ENCODE measurements at regions not wholly inside any gene's neighbourhood (a gene's known extent, or its start where the extent isn't known, plus 50 kb on each side); places are given as distances from the start of the nearest gene placed in this dataset.
A peak's percentile ranks its signal among the peaks of the same experiment; 100 is the strongest.

- TF ChIP-seq RXRB (CRISPR knock-in tag; IDR thresholded peaks at IDR 0.05; ENCODE audit: borderline replicate concordance) (peak; percentile 49; the same call in 1 of the 2 replicates), HOXA5 (CRISPR knock-in tag; IDR thresholded peaks at IDR 0.05) (0 out of 2 replicates have a peak, but pooled peaks have one; percentile 37), PLSCR1 (CRISPR knock-in tag; IDR thresholded peaks at IDR 0.05; ENCODE audit: borderline replicate concordance) (no peak), CBFB (CRISPR knock-in tag; IDR thresholded peaks at IDR 0.05) (peak; percentile 99), RAD21 (CRISPR knock-in tag; IDR thresholded peaks at IDR 0.05) (no peak), ZNF75D (CRISPR knock-in tag; IDR thresholded peaks at IDR 0.05; ENCODE audit: borderline replicate concordance) (no peak), GATA4 (IDR thresholded peaks at IDR 0.05; ENCODE audit: borderline replicate concordance, low read depth) (no peak), HNRNPUL1 (IDR thresholded peaks at IDR 0.05; ENCODE audit: low read depth, low read length) (no peak), ZNF263 (CRISPR knock-in tag; IDR thresholded peaks at IDR 0.05) (no peak), RNF2 (conservative IDR thresholded peaks at IDR 0.05; ENCODE audit: low read depth) (no peak), CHCHD3 (CRISPR knock-in tag; IDR thresholded peaks at IDR 0.05) (no peak), PRPF4 (IDR thresholded peaks at IDR 0.05; ENCODE audit: low read depth, low read length, poor library complexity, severe bottlenecking) (no peak), DMAP1 (CRISPR knock-in tag; IDR thresholded peaks at IDR 0.05) (no peak), MTF2 (CRISPR knock-in tag; IDR thresholded peaks at IDR 0.05; ENCODE audit: borderline replicate concordance) (no peak), ZNF670 (CRISPR knock-in tag; IDR thresholded peaks at IDR 0.05; ENCODE audit: borderline replicate concordance) (no peak), NR2F6 (IDR thresholded peaks at IDR 0.05) (peak; percentile 95), NR2F6 (CRISPR knock-in tag; IDR thresholded peaks at IDR 0.05) (peak; percentile 92), MEF2D (CRISPR knock-in tag; IDR thresholded peaks at IDR 0.05) (no peak), ZSCAN31 (CRISPR knock-in tag; IDR thresholded peaks at IDR 0.05; ENCODE audit: low read depth) (no peak), ZNF552 (CRISPR knock-in tag; IDR thresholded peaks at IDR 0.05; ENCODE audit: borderline replicate concordance) (no peak)
- TF ChIP-seq, protein P1, sequence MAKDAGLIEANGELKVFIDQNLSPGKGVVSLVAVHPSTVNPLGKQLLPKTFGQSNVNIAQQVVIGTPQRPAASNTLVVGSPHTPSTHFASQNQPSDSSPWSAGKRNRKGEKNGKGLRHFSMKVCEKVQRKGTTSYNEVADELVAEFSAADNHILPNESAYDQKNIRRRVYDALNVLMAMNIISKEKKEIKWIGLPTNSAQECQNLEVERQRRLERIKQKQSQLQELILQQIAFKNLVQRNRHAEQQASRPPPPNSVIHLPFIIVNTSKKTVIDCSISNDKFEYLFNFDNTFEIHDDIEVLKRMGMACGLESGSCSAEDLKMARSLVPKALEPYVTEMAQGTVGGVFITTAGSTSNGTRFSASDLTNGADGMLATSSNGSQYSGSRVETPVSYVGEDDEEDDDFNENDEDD (CRISPR knock-in tag; IDR thresholded peaks at IDR 0.05; ENCODE audit: borderline replicate concordance) = no peak
- TF ChIP-seq, protein P2, sequence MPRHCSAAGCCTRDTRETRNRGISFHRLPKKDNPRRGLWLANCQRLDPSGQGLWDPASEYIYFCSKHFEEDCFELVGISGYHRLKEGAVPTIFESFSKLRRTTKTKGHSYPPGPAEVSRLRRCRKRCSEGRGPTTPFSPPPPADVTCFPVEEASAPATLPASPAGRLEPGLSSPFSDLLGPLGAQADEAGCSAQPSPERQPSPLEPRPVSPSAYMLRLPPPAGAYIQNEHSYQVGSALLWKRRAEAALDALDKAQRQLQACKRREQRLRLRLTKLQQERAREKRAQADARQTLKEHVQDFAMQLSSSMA (CRISPR knock-in tag; IDR thresholded peaks at IDR 0.05) = no peak
- TF ChIP-seq, protein P3, sequence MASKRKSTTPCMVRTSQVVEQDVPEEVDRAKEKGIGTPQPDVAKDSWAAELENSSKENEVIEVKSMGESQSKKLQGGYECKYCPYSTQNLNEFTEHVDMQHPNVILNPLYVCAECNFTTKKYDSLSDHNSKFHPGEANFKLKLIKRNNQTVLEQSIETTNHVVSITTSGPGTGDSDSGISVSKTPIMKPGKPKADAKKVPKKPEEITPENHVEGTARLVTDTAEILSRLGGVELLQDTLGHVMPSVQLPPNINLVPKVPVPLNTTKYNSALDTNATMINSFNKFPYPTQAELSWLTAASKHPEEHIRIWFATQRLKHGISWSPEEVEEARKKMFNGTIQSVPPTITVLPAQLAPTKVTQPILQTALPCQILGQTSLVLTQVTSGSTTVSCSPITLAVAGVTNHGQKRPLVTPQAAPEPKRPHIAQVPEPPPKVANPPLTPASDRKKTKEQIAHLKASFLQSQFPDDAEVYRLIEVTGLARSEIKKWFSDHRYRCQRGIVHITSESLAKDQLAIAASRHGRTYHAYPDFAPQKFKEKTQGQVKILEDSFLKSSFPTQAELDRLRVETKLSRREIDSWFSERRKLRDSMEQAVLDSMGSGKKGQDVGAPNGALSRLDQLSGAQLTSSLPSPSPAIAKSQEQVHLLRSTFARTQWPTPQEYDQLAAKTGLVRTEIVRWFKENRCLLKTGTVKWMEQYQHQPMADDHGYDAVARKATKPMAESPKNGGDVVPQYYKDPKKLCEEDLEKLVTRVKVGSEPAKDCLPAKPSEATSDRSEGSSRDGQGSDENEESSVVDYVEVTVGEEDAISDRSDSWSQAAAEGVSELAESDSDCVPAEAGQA (IDR thresholded peaks at IDR 0.05; ENCODE audit: low read depth) = no peak
- TF ChIP-seq, protein P3 (CRISPR knock-in tag; IDR thresholded peaks at IDR 0.05; ENCODE audit: borderline replicate concordance) = no peak
These were observed 862.6 kb upstream of the MAN1A1 start (continued) for GRCh38 chr6:120211955-120212792.
